ENCODE measurements at regions not wholly inside any gene's neighbourhood (a gene's known extent, or its start where the extent isn't known, plus 50 kb on each side); places are given as distances from the start of the nearest gene placed in this dataset.

DNA sequence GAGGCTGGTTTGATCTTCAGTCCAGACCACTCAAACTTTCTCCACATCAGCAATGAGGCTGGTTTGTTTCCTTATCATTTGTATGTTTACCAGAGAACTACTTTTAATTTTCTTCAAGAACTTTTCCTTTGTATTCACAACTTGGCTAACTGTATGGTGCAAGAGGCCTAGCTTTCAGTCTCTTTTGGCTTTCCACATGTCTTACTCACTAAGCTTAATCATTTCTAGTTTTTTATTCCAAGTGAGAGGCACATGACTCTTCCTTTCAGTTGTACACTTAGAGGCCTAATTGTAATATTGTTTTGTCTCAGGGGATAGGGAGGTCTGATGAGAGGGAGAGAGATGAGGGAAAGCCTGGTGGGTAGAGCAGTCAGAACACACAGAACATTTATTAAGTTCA lies 554.0 kb upstream of the ARRDC3 start:
- TF ChIP-seq CTCF (IDR thresholded peaks at IDR 0.05; ENCODE audit: low read depth, low read length, poor library complexity, severe bottlenecking) = no peak
- no peak for TF ChIP-seq EZH2phosphoT487 (IDR thresholded peaks at IDR 0.05; ENCODE audit: borderline replicate concordance, low read length)

Measured in DOHH2 (cell line).